Umbilical cord (tissue), 1 donor: ENCODE measurements at regions not wholly inside any gene's neighbourhood (a gene's known extent, or its start where the extent isn't known, plus 50 kb on each side); places are given as distances from the start of the nearest gene placed in this dataset.
A peak's percentile ranks its signal among the peaks of the same experiment; 100 is the strongest.
"Not testable (repeated sequence)": the region's sequence is repeated elsewhere in the genome, so short reads cannot be mapped to it uniquely, and the experiment has no call there.

Experiments used
- DNase-seq: peaks from one replicate; pipeline ENCODE4 v3.0.0-alpha.2; 2015; ENCODE audit warnings: low spot score

DNA sequence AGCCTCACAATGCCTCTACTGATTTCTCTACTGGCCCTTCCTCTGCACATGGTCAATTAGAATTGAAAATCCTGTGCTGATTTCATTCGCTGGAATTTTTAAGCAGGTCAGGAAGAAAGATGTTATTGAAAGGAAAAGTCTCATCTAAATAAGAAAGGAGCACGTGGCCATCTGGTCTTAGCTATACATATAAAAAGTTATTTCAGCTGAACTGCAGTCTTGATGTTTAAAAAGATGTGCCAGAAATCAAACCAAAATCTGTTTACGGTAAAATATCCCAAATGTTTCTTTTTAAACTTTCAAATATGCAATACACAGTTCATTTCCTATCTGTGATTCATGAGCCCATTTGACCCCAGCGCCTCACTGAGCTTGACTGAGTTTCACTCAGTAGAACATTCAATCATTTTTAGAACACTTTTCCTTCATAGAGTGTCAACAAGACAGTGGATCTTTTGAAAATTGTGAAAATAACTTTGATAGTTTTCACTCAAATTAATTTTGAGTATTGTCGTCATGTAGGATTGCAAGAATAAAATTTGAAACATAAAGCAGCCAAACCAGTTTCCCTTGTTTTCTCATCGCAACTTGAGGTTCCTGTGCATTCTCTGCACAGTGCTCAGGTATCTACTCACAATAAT is 293.6 kb downstream of the PTPRC start:
- peak; percentile 47 for DNase-seq

DNA sequence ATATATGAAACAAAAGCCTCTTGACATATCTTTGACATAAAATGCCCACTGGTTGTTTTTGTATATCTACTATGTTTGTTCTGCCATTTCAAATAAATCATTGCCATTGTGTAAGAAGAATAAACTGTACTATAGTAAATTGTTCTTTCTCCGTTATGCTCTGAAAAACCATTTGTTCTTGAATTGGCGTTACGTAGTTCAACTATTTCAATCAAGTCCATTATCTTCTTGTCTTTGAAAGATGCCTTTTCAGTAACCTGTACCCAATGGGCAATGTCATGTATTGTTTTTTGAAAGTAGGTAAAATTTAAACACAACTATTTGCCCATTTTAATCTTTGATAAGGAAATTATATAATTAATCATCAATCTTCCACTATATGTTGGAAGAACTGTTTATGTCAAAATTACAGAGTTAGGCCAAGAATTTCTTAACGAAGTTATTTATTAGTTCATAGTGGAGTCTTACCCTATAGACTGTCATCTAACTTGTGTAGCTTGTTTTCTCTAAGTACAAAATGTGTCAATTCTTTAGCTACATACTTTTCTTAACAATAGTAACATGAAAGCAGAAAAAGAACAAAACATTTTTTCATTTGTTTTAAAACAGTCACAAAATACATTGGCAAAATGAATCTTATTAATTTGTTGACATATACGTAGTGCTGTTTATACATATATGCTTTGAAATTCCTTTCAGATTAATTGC is 294.8 kb downstream of the PTPRC start:
- no peak for DNase-seq

DNA sequence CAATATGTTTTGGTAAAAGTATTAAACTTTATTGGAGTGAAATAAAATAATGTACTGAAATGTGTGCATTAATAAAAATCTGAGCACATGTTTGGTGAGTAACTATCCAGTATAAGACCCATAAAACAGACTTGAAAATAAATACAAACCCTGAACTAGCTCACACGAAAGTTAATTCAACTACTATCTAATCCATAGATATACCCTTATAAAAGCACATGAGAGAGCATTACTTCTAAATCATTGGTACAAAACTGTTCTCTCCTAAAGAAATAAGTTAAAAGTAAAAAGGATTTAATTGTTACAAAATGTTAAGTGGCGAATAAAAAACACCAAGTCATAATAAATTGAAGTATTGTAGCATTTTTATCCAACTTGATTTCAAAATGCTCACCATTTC is 295.6 kb downstream of the PTPRC start:
- DNase-seq, result no peak

DNA sequence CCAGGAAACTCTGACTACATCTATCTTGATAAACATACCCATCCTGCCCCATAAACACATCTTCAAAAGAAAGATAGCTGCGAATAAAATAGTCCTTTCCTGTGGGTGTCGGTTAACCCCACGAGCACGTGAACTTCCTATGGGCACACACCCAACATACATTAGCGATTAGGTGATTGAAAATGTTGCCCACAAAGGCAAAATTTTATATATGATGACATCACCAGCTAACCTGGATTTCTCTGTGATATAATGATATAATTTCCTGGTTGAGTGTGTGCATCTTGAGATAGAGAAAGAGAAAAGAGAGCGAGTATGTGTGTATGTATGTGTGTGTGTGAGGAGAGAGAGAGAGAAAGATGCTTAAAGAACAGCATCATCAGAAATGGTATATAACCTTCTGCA is 296.1 kb downstream of the PTPRC start:
- DNase-seq, result peak; percentile 48

DNA sequence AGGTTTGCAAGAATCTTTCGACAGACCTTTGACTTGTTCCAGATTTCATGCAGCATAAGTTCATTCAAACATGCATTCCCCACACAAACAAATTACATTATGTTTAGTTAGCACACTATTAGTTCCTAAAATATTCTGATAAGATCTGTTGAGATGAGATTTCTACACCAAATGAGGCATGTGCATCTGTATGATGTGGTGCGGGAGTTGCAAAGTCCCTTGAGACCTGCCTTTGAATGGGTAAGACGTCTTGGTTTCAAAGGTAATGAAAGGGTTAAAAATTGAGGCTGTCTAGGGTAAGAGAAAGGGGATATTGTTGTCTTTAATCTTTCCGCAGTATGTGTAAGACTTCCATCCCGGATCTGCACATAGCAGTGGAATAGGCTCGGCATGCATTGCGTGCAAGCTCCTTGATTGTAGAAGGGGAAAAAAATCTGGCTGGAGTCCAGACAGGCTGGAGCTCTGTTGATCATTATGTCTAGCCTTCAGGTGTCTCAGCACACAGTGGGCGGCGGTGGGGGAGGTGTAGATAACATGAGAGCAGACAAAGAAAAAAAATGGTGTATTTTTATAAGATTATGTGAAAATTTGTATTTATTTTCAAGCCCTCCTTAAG is 296.6 kb downstream of the PTPRC start:
- DNase-seq, result peak; percentile 93

DNA sequence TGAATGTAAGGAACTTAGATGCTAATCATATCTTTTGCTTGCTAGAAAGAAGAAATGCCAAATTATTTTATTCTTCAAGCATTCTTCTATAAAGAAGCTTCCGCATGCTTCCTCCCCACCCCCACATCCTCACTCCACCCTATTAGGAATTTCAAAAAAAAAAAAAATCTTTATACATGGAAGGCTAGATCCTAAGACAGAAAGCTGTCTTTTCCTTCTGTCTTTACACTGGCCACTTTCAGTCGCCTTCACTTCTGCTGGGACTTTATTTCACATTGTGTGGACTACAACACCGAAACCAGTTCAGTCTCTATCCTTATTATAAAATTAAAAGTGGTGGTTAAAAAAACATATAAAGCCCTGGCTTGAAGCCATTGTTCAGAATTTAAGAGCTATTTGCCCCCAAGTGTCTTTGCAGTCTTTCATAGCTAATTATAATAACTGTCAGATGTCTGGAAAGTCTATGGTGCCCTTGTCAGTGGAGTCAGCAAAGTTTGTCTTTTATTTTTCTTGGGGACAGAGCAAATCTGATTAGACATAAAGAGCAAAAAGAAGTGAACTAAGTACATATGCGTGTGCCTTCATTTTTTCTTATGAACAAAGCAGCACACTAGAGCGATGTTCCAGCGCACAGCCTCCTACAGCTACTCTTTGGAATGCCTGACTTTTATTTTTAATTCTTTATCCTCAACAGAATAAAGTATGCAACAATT is 297.7 kb downstream of the PTPRC start:
- DNase-seq, result peak; percentile 68

DNA sequence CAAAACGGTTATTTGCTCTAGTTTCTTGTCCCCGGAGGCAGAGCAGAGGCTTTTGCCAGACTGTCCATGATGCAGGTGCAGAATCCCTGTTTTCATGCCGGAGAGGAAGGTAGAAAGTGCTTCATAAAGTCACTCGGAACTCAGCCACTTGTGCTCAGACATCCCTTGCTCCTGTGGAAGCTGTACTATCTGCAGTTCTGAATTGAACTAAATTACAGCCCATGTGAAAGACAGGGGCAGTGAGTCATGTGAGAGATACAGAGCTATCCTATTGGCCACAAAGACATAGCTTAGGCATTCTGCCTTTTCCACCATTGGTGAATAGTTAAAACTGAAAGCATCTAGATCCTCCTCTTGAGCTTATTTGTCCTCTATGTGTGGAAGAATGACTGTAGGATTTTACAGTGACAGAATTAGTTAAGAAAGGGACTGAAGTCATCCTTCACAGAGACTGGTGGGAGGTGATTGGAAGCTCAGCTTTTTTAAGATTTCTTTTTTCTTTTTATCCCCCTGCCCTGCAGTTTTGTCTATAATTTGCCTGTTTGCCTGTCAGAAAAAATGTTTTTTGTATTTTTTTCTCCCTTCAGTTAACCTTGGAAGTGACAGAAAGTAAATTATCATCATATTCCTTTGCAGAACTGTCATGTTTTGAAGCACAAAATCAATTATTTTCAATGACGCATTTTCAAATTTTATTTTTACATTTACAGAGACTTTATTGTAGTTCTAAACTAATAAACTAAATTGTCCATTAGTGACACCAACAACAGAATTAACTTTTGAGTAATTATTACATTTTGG is 298.6 kb downstream of the PTPRC start:
- DNase-seq, result peak; percentile 92

DNA sequence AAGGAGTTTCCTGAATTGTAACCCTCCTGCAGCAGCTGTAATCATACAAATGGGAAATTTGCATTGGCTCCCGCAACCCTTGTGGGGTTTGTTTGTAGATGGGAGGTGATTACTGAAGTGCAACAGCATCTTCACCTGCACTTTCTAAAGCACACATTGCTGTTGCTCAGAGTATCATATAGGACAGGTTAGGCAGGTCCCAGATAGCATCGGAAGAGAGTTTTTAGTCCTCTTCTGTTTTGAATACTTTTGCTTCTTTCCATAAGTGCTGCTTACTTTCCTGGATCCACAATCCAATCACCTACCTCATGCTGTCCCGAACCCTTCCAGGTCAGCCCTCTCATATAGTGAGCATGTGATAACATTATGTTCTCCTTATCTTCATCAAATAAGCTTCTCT is 300.4 kb downstream of the PTPRC start:
- no peak for DNase-seq

DNA sequence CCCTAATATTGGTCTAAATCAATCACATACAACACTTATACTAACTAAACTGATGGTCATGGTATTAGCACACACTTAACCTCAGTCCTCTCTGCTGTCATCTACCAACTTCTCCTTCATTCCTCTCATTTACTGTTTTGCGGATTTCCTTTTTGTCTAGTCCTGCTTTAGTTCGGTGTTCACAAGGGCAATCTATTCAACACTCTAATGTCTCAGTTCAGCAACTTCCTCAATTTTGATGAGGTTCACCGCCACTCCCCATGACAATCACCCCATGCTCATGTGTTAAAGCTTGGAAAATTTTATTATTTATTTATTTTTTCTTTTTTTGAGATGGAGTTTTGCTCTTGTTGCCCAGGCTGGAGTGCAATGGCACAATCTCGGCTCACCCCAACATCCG is 301.1 kb downstream of the PTPRC start:
- DNase-seq, result no peak

DNA sequence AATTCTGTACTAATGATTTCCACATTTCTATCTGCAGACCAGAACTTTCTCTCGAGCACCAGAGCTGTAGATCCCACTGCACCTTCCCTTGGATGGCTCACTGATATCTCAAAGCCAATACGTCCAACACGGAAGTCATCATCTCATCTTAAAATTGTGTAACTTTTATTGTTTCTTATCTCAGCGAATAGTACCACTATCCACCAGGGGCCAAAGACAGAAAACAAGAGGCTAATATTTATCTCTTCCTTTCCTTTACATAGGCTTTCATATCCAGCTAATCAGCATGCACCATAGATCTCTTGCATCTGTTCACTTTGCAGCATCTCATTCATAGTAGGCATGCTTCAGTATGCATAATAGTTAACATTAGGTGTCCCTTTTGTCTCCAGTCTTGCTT is 303.6 kb downstream of the PTPRC start:
- no peak for DNase-seq

DNA sequence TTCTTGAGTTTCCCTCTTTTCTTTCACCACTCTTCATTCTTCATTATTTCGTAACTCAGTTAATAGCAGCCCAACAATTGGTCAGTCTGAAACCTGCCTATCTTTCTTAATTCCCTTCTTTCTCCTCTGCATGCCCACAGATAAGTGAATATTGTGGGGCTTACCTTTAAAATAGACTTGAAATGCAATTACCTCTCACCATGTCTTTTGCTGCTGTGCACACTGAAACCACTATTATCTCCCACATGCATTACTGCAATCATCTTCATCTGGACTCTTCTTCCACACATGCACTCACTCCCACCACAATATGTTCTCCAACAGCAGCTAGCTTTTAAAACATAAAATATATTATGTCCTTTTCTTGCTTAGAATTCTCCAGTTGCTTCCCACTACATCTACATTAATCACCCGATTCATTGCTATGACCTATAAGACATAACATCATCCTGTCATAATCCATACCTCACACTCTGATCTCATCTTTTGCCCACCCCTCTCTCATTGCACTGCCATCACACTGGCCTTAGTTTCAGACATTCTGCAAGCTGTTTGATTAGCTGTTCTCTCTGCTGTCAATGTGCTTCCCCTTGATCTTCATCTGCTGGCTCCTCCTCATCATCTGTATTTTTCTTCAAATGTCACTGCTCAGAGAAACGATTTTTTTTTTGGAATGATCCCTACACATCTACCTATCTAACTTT is 304.8 kb downstream of the PTPRC start:
- no peak for DNase-seq

DNA sequence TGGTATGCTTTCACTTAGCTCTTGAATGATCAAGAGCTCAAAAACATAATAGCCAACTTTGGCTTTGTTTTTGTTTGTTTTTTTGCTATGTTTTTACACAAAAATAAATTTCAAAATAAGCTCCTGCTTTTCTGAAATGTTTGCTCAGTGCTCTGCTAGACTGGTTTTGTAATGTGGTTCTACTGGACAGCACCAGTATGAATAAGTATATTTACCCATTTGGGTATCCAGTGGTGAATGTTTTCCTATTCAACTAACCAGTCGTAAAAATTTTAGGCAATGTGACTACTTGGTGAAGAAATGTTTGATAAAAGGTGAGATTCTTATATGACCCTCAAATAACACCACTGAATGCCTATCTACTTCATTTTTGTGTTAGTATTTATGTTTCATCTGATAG is 308.6 kb downstream of the PTPRC start:
- DNase-seq, result no peak

DNA sequence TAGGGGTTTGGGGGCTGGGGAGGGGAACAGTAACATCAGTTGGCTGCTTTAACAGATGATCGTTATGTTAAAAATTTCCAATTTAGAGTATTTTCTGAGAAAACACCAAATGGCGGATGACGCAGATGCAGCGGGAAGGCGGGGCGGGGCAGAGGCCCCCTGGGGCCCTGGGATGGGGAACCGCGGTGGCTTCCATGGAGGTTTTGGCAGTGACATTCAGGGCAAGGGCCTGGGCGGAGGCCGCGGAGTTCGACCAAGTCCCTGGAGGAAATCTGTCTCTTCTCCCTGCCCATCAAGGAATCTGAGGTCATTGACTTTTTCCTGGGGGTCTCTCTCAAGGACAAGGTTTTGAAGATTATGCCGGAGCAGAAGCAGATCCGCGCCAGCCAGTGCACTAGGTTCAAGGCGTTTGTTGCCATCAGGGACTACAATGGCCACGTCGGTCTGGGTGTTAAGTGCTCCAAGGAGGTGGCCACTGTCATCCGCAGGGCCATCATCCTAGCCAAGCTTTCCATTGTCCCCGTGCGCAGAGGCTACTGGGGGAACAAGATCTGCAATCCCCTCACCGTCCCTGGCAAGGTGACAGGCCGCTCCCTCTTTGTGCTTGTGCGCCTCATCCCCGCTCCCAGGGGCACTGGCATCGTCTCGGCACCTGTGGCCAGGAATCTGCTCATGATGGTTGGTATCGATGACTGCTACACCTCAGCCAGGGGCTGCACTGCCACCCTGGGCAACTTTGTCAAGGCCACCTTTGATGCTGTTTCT is 310.2 kb downstream of the PTPRC start:
- no peak for DNase-seq

DNA sequence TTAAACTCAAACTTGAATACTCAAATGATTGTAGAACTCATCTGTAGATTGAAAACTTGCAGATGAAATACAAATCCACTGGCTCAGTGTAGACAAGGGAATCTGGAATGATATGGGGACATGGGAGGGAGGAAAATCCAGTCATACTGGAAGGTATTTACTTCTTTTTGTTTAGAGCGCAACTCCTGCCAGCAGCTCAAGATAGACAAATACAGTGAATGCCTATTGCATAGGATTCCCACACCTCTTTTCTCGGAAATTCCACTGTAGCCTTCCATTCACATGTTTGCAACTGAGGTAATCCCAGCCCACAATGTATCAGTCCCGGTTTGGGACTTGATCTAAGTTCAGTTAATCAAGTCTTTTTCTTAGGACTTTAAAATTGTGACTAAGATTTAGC is 311.2 kb downstream of the PTPRC start:
- no peak for DNase-seq

DNA sequence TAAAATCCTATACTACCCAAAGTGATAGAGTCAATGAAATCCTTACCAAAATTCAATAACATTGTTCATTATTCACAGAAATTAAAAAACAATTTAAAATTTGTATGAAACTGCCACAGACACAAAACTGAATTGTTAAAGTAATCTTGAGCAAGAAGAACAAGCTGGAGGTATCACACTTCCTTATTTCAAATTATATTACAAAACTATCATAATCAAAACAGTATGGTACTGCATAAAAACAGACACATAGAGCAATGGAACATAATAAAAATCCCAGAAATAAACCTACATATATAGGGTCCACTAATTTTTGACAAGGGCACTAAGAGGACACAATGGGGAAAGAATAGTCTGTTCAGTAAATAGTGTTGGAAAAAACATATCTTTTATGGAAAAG is 316.2 kb downstream of the PTPRC start:
- DNase-seq, result no peak

DNA sequence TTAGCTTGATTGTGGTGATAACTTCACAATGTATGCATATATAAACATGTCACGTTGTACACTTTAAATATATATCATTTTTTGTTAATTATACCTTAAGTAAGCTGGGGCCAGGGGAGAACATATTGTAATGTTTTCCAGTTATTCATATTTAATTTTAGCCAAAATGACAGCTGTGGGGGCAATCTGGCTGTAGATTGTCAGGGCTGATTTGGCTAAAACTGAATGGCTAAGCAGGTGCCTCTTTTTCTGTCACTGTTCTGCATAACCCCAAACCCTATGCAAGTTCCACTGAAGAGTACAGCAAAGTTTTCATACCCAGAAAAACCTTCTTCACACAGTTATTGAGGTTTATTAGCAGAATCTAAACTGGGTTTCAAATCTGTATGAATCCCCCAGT is 318.2 kb downstream of the PTPRC start:
- DNase-seq, result no peak

DNA sequence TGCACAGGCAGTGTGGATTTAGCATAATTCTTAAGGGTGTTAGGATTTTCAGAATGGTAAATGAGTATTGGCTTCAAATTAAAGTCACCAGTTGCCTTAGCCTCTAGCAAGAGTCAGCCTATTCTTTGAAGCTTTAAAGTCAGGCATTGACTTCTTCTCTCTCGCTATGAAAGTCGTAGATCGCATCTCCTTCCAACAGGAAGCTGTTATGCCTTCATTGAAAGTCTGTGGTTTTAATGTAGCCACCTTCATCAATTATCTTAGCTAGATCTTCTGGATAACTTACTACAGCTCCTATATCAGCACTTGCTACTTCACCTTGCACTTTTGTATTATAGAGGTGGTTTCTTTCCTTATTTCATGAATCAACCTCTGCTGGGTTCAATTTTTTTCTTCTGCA is 320.2 kb downstream of the PTPRC start:
- no peak for DNase-seq

DNA sequence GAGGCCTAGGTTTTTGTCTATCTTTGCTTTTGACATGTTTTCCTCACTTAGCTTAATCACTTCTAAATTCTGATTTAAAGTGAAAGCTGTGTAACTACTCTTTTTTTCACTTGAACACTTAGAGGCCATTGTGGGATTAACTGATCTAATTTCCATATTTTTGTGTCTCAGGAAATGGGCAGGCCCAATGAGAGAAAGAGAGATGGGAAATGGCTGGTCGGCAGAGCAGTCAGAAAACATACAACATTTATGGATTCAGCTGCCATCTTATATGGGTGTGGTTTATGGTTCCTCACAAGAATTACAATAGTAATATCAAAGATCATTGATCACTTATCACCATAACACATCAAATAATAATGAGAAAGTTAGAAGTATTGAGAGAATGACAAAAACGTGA is 320.8 kb downstream of the PTPRC start:
- DNase-seq, result no peak

DNA sequence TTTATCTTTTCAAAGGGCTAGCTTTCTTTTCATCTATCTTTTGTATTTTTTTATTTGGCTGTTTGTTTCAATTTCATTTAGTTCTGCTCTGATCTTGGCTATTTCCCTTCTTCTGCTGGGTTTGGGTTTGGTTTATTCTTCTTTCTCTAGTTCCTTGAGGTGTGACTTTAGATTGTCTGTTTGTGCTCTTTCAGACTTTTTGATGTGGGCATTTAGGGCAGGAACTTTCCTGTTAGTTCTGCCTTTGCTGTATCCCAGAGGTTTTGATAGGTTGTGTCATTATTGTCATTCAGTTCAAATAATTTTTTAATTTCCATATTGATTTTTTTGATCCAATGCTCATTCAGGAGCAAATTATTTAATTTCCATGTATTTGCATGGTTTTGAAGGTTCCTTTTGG is 325.0 kb downstream of the PTPRC start:
- not testable (repeated sequence) for DNase-seq

DNA sequence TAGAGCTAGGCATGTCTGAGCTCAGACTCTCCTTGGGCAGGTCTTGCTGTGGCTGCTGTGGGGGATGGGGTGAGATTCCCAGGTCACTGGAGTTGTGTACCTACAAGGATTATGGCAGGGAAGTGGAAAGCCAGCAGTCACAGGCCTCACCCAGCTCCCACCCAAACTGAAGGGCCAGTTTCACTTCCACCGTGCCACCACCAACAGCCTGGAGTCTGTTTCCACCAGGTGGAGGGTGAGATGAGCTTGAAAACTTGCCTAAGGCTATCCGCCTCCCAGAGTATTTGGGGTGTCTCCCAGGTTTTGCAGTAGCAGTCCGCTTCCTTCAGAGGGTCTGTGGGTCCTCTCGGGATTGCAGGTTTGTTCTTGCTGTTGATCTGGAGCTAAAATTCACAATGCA is 327.7 kb downstream of the PTPRC start:
- no peak for DNase-seq
